ENCODE measurements at regions not wholly inside any gene's neighbourhood (a gene's known extent, or its start where the extent isn't known, plus 50 kb on each side); places are given as distances from the start of the nearest gene placed in this dataset.
"Not testable (repeated sequence)": the region's sequence is repeated elsewhere in the genome, so short reads cannot be mapped to it uniquely, and the experiment has no call there.

GRCh38 chr16:21511315-21512210 lies 87.8 kb upstream of the METTL9 start:
- H3K9me3 ChIP-seq (ENCODE audit: insufficient read depth, low read length, severe bottlenecking); H3K4me3 ChIP-seq (ENCODE audit: low read depth in 1 of 2, low read length in 2 of 2); H3K4me2 ChIP-seq (ENCODE audit: insufficient read depth, low read length); H2AFZ ChIP-seq (ENCODE audit: low read depth, low read length); ATAC-seq (ENCODE audit: insufficient read depth, low read depth); H3K9ac ChIP-seq (ENCODE audit: low read depth, low read length); H3K27me3 ChIP-seq (ENCODE audit: insufficient read depth, low read length, poor library complexity); H3K27ac ChIP-seq (ENCODE audit: low read length): not testable (repeated sequence)
- Histone ChIP-seq H3K36me3 (ENCODE audit: insufficient read depth, low read length) (peaks cover 63% of the 10 kb centered on the region), H3K79me2 (ENCODE audit: insufficient read depth, low read length) (peaks cover 98% of the 10 kb centered on the region), H3K4me1 (ENCODE audit: insufficient read depth, low read length) (peaks cover 84% of the 10 kb centered on the region), H4K20me1 (ENCODE audit: insufficient read depth, low read length) (peaks cover 87% of the 10 kb centered on the region)
- DNase-seq, result peak; percentile 15

GRCh38 chr16:21512280-21513192 lies 86.8 kb upstream of the METTL9 start:
- not testable (repeated sequence) for H3K27me3 ChIP-seq (ENCODE audit: insufficient read depth, low read length, poor library complexity); H3K27ac ChIP-seq (ENCODE audit: low read length); H3K9ac ChIP-seq (ENCODE audit: low read depth, low read length); H2AFZ ChIP-seq (ENCODE audit: low read depth, low read length); H3K9me3 ChIP-seq (ENCODE audit: insufficient read depth, low read length, severe bottlenecking); ATAC-seq (ENCODE audit: insufficient read depth, low read depth); H3K4me3 ChIP-seq (ENCODE audit: low read depth in 1 of 2, low read length in 2 of 2)
- Histone ChIP-seq H3K79me2 (ENCODE audit: insufficient read depth, low read length) (peaks cover 97% of the 10 kb centered on the region), H3K36me3 (ENCODE audit: insufficient read depth, low read length) (peaks cover 69% of the 10 kb centered on the region), H3K4me1 (ENCODE audit: insufficient read depth, low read length) (peaks cover 79% of the 10 kb centered on the region), H3K4me2 (ENCODE audit: insufficient read depth, low read length) (peak overlapping the region; percentile 38), H4K20me1 (ENCODE audit: insufficient read depth, low read length) (peaks cover 86% of the 10 kb centered on the region)
- peak; percentile 4 for DNase-seq

GRCh38 chr16:21513337-21513741 lies 86.0 kb upstream of the METTL9 start:
- Histone ChIP-seq H3K79me2 (ENCODE audit: insufficient read depth, low read length) (peaks cover 96% of the 10 kb centered on the region), H3K36me3 (ENCODE audit: insufficient read depth, low read length) (peaks cover 66% of the 10 kb centered on the region), H3K4me2 (ENCODE audit: insufficient read depth, low read length) (peak overlapping the region; percentile 39; the same call in 1 of the 2 replicates), H4K20me1 (ENCODE audit: insufficient read depth, low read length) (peaks cover 84% of the 10 kb centered on the region), H3K27ac (ENCODE audit: low read length) (peak overlapping the region; percentile 39; the same call in 1 of the 2 replicates), H3K4me1 (ENCODE audit: insufficient read depth, low read length) (peaks cover 77% of the 10 kb centered on the region), H3K4me3 (ENCODE audit: low read depth in 1 of 2, low read length in 2 of 2) (0 out of 4 replicates have a peak overlapping the region, but pooled peaks of 1 of the 2 experiments have one; percentile 14)
- ATAC-seq (ENCODE audit: insufficient read depth, low read depth); H2AFZ ChIP-seq (ENCODE audit: low read depth, low read length); H3K9me3 ChIP-seq (ENCODE audit: insufficient read depth, low read length, severe bottlenecking); DNase-seq; H3K27me3 ChIP-seq (ENCODE audit: insufficient read depth, low read length, poor library complexity); H3K9ac ChIP-seq (ENCODE audit: low read depth, low read length): not testable (repeated sequence)

GRCh38 chr16:21513812-21514473 lies 85.4 kb upstream of the METTL9 start:
- Histone ChIP-seq H3K36me3 (ENCODE audit: insufficient read depth, low read length) (peaks cover 60% of the 10 kb centered on the region), H3K79me2 (ENCODE audit: insufficient read depth, low read length) (peaks cover 94% of the 10 kb centered on the region), H4K20me1 (ENCODE audit: insufficient read depth, low read length) (peaks cover 79% of the 10 kb centered on the region), H3K4me2 (ENCODE audit: insufficient read depth, low read length) (peak overlapping the region; percentile 39; the same call in 1 of the 2 replicates), H3K4me1 (ENCODE audit: insufficient read depth, low read length) (peaks cover 71% of the 10 kb centered on the region)
- H3K27ac ChIP-seq (ENCODE audit: low read length); H3K27me3 ChIP-seq (ENCODE audit: insufficient read depth, low read length, poor library complexity); H2AFZ ChIP-seq (ENCODE audit: low read depth, low read length); H3K9me3 ChIP-seq (ENCODE audit: insufficient read depth, low read length, severe bottlenecking); DNase-seq; H3K4me3 ChIP-seq (ENCODE audit: low read depth in 1 of 2, low read length in 2 of 2); H3K9ac ChIP-seq (ENCODE audit: low read depth, low read length); ATAC-seq (ENCODE audit: insufficient read depth, low read depth): not testable (repeated sequence)

- H3K27me3 ChIP-seq (ENCODE audit: insufficient read depth, low read length, poor library complexity); H3K4me3 ChIP-seq (ENCODE audit: low read depth in 1 of 2, low read length in 2 of 2); ATAC-seq (ENCODE audit: insufficient read depth, low read depth); H2AFZ ChIP-seq (ENCODE audit: low read depth, low read length); H3K9me3 ChIP-seq (ENCODE audit: insufficient read depth, low read length, severe bottlenecking); H3K9ac ChIP-seq (ENCODE audit: low read depth, low read length); DNase-seq; H3K27ac ChIP-seq (ENCODE audit: low read length): not testable (repeated sequence)
- H3K4me1 ChIP-seq (ENCODE audit: insufficient read depth, low read length), result peaks cover 66% of the 10 kb centered on the region
- H4K20me1 ChIP-seq (ENCODE audit: insufficient read depth, low read length), result peaks cover 78% of the 10 kb centered on the region
- peaks cover 55% of the 10 kb centered on the region for H3K36me3 ChIP-seq (ENCODE audit: insufficient read depth, low read length)
- peaks cover 94% of the 10 kb centered on the region for H3K79me2 ChIP-seq (ENCODE audit: insufficient read depth, low read length)
- peak overlapping the region; percentile 36; the same call in 1 of the 2 replicates for H3K4me2 ChIP-seq (ENCODE audit: insufficient read depth, low read length)
Observed at GRCh38 chr16:21514474-21514840, 84.9 kb upstream of the METTL9 start.

GRCh38 chr16:21516705-21517040 lies 82.7 kb upstream of the METTL9 start:
- peaks cover 58% of the 10 kb centered on the region for H4K20me1 ChIP-seq (ENCODE audit: insufficient read depth, low read length)

GRCh38 chr16:21517263-21517662 lies 82.1 kb upstream of the METTL9 start:
- peaks cover 41% of the 10 kb centered on the region for H3K36me3 ChIP-seq (ENCODE audit: insufficient read depth, low read length)
- peaks cover 73% of the 10 kb centered on the region for H3K79me2 ChIP-seq (ENCODE audit: insufficient read depth, low read length)
- H3K9me3 ChIP-seq (ENCODE audit: insufficient read depth, low read length, severe bottlenecking); H3K27ac ChIP-seq (ENCODE audit: low read length); DNase-seq; H2AFZ ChIP-seq (ENCODE audit: low read depth, low read length); H3K9ac ChIP-seq (ENCODE audit: low read depth, low read length); ATAC-seq (ENCODE audit: insufficient read depth, low read depth); H3K27me3 ChIP-seq (ENCODE audit: insufficient read depth, low read length, poor library complexity): not testable (repeated sequence)
- peaks cover 51% of the 10 kb centered on the region for H3K4me1 ChIP-seq (ENCODE audit: insufficient read depth, low read length)
- H4K20me1 ChIP-seq (ENCODE audit: insufficient read depth, low read length), result peaks cover 52% of the 10 kb centered on the region
- H3K4me2 ChIP-seq (ENCODE audit: insufficient read depth, low read length), result peak overlapping the region; percentile 48
- peak overlapping the region in 1 of 2 experiments; percentile 39; a peak in 2 of 4 replicates for H3K4me3 ChIP-seq (ENCODE audit: low read depth in 1 of 2, low read length in 2 of 2)

More at GRCh38 chr16:21516705-21517040, 82.7 kb upstream of the METTL9 start:
- H3K4me1 ChIP-seq (ENCODE audit: insufficient read depth, low read length), result peaks cover 57% of the 10 kb centered on the region
- ATAC-seq (ENCODE audit: insufficient read depth, low read depth); H3K27me3 ChIP-seq (ENCODE audit: insufficient read depth, low read length, poor library complexity); H3K9me3 ChIP-seq (ENCODE audit: insufficient read depth, low read length, severe bottlenecking); H3K4me3 ChIP-seq (ENCODE audit: low read depth in 1 of 2, low read length in 2 of 2); H3K9ac ChIP-seq (ENCODE audit: low read depth, low read length); DNase-seq; H3K4me2 ChIP-seq (ENCODE audit: insufficient read depth, low read length); H2AFZ ChIP-seq (ENCODE audit: low read depth, low read length); H3K27ac ChIP-seq (ENCODE audit: low read length): not testable (repeated sequence)
- peaks cover 79% of the 10 kb centered on the region for H3K79me2 ChIP-seq (ENCODE audit: insufficient read depth, low read length)
- H3K36me3 ChIP-seq (ENCODE audit: insufficient read depth, low read length), result peaks cover 47% of the 10 kb centered on the region

Measured in DND-41 (cell line).